ENCODE measurements at regions not wholly inside any gene's neighbourhood (a gene's known extent, or its start where the extent isn't known, plus 50 kb on each side); places are given as distances from the start of the nearest gene placed in this dataset.
A peak's percentile ranks its signal among the peaks of the same experiment; 100 is the strongest.

GRCh38 chr6:43879722-43880121 is 109.7 kb downstream of the VEGFA start (continued):
- TF ChIP-seq ZNF639 (CRISPR knock-in tag; conservative IDR thresholded peaks at IDR 0.05 in 1 of 2, IDR thresholded peaks at IDR 0.05 in 1 of 2) (no peak), MEF2A (IDR thresholded peaks at IDR 0.05; ENCODE audit: control insufficient read depth, low read depth, low read length) (no peak), ZNF589 (CRISPR knock-in tag; IDR thresholded peaks at IDR 0.05; ENCODE audit: low read depth) (no peak)

DNA sequence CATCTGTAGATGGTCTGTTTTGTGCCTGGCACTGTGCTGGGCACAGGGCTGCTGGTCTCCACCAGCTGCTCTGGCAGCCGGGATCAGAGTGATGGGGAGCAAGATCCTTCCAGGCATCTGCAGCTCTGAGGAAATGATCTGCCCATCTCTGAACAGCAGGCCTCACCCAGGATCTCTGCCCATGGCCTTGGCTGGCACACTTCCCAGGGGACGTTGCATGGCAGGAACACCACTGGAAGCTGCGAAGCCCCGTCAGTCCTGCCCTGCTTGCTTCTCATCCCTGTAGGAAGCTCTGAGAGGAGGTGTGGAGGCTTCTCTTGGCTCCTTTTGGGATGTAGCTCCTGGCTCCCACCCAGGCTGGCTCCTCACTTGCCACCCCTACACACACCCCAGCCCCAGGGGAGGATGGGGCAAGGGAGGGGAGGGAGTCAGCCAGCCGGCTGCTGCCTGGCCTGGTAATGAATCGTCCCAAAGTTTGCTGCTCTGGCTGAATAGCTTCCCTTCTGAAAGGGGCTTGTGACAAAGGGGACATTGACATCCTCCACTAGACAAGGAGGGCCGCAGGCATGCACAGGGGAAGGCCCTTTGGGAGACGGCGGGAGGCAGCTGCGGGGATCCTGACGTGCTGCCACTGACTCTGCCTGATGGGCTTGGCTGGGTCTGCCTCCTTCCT is 108.9 kb downstream of the VEGFA start:
- peak overlapping the region in 1 of 2 experiments; percentile 69; a peak in 2 of 4 replicates for H3K9ac ChIP-seq (ENCODE audit: insufficient read depth in 1 of 2, low read depth in 2 of 2, low read length in 2 of 2)
- DNase-seq (ENCODE audit: extremely low read depth in 1 of 4, low spot score in 3 of 4) (no peak), FAIRE-seq (no peak), ATAC-seq (no peak)
- H3K9me3 ChIP-seq (replicated peaks; ENCODE audit: control insufficient read depth, insufficient read depth, low read depth, low read length) = no peaks in the 10 kb centered on the region
- H3K4me3 ChIP-seq = no peak overlapping the region
- ChIA-PET CTCF (ENCODE audit: low intra/inter-chr PET ratio) (no interaction called here), POLR2A (interaction anchor here (0.6 to 1.6 kb wide), 6 partner anchors 9 to 207 kb away, joined by 3 to 6 read pairs (median 4); partner anchors contain the start of gene VEGFA)
- no peak overlapping the region for H3K27ac ChIP-seq (ENCODE audit: extremely low read depth, low read depth, low read length)
- H3K4me1 ChIP-seq (replicated peaks in 1 of 2; ENCODE audit: control insufficient read depth in 2 of 2, insufficient read depth in 2 of 2, low read length in 2 of 2) = peaks cover 24 to 28% of the 10 kb centered on the region in 2 experiments; a peak in 4 of 5 replicates
- no peaks in the 10 kb centered on the region for H3K27me3 ChIP-seq (ENCODE audit: control insufficient read depth in 2 of 2, insufficient read depth in 2 of 2, low read length in 2 of 2)
- no peak overlapping the region for H2AFZ ChIP-seq (ENCODE audit: low read depth, low read length)
- in situ Hi-C loops (cut with MboI) = no loop called here
- H3K4me2 ChIP-seq (ENCODE audit: insufficient read depth, low read length) = no peak overlapping the region
- no peaks in the 10 kb centered on the region for H3K79me2 ChIP-seq (ENCODE audit: control insufficient read depth, insufficient read depth, low read length)
- no peaks in the 10 kb centered on the region for H4K20me1 ChIP-seq (replicated peaks; ENCODE audit: control insufficient read depth, insufficient read depth, low read length)
- no peaks in the 10 kb centered on the region for H3K36me3 ChIP-seq (ENCODE audit: control insufficient read depth, insufficient read depth, low read length)
- BruUV-seq (replicated peaks) = no TSS peak
- TF ChIP-seq POLR2AphosphoS5 (IDR thresholded peaks at IDR 0.05; ENCODE audit: control insufficient read depth, insufficient read depth, low read depth, low read length) (no peak), RAD21 (CRISPR knock-in tag; conservative IDR thresholded peaks at IDR 0.05 in 1 of 2, IDR thresholded peaks at IDR 0.05 in 1 of 2) (no peak), BMI1 (IDR thresholded peaks at IDR 0.05; ENCODE audit: low read length) (no peak), ZNF740 (CRISPR knock-in tag; IDR thresholded peaks at IDR 0.05) (0 out of 2 replicates have a peak, but pooled peaks have one; percentile 22), ZNF740 (tag; IDR thresholded peaks at IDR 0.05) (no peak)
- TF ChIP-seq, protein P1, sequence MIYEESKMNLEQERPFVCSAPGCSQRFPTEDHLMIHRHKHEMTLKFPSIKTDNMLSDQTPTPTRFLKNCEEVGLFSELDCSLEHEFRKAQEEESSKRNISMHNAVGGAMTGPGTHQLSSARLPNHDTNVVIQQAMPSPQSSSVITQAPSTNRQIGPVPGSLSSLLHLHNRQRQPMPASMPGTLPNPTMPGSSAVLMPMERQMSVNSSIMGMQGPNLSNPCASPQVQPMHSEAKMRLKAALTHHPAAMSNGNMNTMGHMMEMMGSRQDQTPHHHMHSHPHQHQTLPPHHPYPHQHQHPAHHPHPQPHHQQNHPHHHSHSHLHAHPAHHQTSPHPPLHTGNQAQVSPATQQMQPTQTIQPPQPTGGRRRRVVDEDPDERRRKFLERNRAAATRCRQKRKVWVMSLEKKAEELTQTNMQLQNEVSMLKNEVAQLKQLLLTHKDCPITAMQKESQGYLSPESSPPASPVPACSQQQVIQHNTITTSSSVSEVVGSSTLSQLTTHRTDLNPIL (CRISPR knock-in tag; IDR thresholded peaks at IDR 0.05) = no peak
- H3K9me1 ChIP-seq (ENCODE audit: control insufficient read depth, insufficient read depth, low read length) = no peaks in the 10 kb centered on the region
- 76% methylated on average over 10 of the region's 11 CpGs for WGBS (ENCODE audit: insufficient coverage, low coverage, missing lambda C conversion rate)
- intact Hi-C loops (cut with micrococcal nuclease) = no loop called here

Data from K562 (cell line).